GM21576 (cell line): ENCODE measurements at regions not wholly inside any gene's neighbourhood (a gene's known extent, or its start where the extent isn't known, plus 50 kb on each side); places are given as distances from the start of the nearest gene placed in this dataset.
A peak's percentile ranks its signal among the peaks of the same experiment; 100 is the strongest.
"Not testable (repeated sequence)": the region's sequence is repeated elsewhere in the genome, so short reads cannot be mapped to it uniquely, and the experiment has no call there.

Source experiments
- ATAC-seq: cut with Tn5 transposase; IDR thresholded peaks from one replicate; pipeline ENCODE4 v1.9.1; 2021; ENCODE audit warnings: mild to moderate bottlenecking, moderate library complexity; ENCODE audit not compliant: unreplicated experiment

DNA sequence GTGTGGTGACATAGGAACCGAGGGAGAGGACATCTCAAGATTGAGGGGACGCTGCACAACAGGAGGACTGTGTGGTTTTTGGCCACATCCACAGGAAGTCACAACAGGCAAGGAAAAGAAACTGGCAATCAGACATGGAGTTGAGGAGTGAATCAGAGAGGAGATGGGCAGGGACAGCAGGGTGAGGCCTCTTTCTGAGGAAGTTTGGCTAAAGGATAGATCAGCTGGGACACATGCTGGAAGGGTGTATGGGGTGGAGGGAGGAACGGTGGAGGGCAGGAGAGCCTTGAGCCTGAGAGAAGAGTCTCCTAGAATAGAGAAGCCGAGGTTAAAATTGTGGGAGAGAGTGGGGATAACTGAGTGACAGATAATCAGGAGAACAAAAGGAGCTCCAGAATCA lies 75.1 kb upstream of the CIDEA start:
- ATAC-seq: not testable (repeated sequence)

DNA sequence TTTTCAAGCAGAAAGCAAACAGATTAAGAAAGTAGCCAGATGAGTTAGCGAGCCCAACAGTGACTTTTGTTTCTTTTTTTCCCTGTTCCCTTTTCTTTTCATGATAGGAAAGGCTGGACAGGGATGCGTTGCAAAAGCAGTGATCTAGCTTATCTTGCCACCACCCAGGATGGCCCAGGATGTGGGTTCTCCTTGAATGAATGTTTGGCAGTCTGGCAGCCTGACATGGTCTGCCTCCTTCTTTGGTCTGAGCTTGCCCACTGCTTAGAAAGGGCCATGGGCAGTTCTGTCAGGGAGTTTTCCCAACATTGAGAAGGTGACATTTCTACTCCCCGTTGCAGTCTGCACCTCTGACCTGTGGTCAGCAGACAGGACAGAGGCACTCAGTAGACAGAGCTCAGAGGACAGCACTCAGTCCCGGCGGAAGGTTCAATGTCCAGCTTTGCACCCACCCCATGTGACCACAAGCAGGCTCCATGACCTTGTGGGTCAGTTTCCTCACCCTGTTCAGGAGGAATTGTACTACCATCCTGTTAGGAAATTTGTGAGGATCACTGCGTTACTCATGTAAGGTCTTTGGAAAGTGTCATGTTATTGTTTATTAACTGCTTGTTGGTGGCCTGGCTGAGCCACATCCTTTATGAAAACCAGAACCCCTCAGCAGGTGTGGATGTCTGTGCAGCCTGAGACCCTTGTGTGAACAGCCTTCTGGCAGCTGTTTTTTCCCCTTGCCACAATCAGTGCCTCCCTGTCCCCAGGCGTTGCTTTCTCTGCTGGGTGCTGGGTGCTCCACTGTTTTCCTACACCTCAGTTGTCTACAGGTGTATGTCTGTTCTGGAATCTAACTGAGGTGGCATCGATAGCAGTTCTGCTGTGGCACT lies 74.2 kb upstream of the CIDEA start:
- ATAC-seq: not testable (repeated sequence)

- ATAC-seq: not testable (repeated sequence)
Observed at GRCh38 chr18:12198797-12199196, 55.4 kb upstream of the CIDEA start.

GRCh38 chr18:12200186-12200585 lies 54.0 kb upstream of the CIDEA start:
- peak; percentile 99 for ATAC-seq
